Activated CD8-positive, alpha-beta memory T cell treated with anti-CD3 and anti-CD28 coated beads for 24 hours (primary cell): ENCODE measurements at regions not wholly inside any gene's neighbourhood (a gene's known extent, or its start where the extent isn't known, plus 50 kb on each side); places are given as distances from the start of the nearest gene placed in this dataset.

Experiments
- DNase-seq: peaks from one replicate; pipeline ENCODE4 v3.0.0-alpha.2; 2020

DNA sequence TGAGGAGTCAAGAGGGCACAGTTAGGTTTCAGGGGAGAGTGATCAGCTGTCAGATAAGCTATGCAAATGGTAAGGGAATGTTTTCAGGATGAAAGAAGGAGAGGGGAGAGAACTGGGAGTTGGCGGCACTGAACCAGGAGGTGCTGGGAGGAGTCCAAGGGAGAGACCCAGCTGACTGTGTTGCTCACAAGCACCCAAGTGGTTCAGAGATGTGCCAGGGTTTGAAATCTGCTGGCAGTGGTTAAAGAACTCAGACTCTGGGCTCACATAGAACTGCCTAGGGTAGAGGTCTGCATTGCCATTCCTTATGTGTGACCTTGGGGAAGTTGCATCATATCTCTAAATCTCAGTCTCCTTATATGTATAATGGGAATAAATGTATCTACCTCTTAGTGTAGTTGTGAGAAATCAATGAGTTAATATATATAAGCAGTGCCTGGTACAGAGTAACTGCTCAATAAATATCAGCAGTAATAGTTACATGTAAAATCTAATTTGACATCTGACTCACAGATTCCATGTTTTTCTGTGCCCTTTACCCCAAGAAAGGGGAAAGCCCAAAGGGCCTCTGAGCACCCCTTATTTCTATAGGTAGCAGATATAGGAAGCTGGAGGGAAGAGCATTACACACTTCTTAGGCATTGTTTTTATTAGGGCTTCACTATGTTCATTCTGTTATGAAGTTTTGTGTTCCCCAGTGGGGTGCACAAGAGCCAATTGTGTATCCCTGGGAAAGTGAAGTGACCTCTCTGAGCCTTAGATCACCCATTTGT lies 66.9 kb upstream of the SESN3 start:
- DNase-seq = no peak

GRCh38 chr11:95296621-95297025 lies 65.6 kb upstream of the SESN3 start:
- DNase-seq = no peak

DNA sequence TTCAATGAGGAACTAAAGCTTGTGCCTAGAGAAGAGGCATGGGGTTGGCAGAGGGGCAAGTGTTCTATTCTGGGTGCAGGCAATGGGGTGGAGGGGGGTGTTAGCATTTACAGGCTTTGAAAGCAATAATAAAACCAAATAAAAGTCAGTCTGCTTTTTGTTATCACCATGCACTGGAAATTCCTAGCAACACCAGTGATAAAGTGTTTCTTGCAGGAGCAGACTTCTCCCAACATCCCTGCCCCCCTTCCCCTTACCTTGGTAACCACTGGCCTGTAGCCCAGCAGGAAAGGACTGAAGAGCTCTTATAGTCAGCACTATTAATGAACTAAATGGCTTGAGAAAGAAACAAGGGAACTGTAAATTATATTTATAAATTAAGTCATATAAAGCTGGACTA lies 65.2 kb upstream of the SESN3 start:
- DNase-seq = no peak

DNA sequence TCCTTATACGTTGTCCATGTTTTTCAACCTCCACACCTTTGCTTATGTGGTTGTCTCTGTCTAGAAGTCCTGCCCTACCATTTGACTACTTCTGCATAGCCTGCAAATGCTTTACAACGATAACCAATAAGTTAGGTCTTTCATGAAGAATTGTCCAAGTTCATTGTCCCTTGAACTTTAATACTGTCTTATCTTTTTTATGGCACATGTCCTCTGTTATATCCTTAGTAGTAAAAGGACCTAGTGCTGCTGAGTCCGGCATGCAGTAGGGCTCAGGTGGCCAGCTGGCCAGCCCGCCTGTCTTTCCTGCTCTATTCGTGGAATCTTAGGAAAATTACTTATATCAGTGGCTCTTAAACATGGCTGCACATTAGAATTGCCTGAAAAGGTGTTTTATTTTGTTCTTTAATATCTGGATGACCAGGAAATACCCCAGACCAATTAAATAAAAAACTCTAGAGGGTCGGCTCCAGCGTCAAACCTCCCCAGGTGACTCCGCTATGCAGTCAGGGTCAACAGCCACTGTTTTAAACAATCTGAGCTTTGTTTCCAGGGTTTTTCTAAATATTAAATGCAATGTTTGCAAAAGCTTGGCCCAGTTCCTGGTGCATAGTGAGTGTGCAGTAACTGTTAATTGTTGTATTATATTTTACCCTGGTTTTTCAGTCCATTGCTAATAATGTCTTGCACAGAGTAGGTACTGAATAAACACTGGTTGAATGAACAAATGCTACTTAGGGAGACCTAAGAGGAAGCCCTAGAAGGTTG lies 64.6 kb upstream of the SESN3 start:
- DNase-seq = no peak

DNA sequence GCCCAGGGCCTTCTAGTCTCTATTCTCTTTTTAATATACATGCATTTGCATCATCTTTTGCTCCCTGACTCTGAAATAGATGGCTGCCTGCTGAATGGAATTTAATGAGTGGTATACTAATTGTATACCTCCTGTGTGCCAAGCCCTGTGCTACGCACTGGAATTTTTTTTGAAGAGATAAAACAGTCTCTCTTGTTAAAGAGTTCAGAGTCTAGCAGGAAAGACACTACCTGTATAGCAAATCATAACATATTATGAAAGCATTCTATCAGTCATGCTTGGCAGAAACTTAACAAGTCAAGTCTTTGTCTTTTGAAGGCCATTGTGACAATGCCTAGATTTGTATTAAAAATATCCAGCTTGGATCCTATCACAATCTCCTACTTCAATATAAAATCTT lies 63.7 kb upstream of the SESN3 start:
- DNase-seq = no peak

GRCh38 chr11:95293116-95293515 lies 62.1 kb upstream of the SESN3 start:
- no peak for DNase-seq

- no peak for DNase-seq
Observed at GRCh38 chr11:95291946-95292345, 60.9 kb upstream of the SESN3 start.

- no peak for DNase-seq
Observed at GRCh38 chr11:95289378-95290101, 58.5 kb upstream of the SESN3 start.

DNA sequence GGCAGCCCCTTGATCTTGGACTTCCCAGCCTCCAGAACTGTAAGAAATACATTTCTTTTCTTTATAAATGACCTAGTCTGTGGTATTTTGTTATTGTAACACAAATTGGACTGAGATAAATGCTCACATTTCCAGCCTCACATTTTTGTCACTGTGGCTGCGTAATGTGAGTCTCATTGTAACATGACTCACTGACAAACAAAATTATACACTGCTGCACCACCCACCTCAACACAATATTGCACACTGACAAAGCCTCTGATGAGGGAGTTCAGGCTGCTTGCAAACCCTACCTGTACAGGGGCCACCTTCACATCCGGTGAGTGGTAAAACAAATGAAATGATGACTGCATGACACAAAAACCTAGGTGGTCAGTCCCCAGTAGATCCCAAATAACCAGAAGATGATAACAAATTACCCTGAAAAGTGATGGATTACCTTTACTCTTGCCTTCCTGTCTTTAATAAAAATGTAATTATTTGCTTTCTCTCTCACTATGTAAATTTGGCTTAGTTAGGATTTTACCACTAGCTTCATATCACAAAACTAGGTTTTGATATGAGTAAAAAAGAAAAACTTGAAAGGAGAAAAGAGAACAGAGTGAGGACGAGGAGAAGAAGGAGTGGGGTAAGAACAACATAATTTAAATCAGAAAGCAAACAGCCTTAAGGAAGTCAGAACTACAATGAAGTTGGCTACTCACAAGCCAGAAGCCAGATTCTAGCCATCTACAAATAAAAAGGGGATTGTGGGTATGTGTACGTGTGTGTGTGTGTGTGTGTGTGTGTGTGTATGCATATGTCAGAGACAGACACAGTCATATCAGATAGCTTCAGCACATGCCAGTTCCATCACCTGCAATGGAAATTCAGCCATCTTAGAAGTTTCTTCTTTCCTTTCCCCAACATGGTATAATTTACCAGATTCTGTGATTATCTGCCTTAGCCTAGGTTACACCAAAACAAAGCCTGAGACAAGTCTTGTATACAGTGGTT lies 53.4 kb upstream of the SESN3 start:
- DNase-seq = no peak

DNA sequence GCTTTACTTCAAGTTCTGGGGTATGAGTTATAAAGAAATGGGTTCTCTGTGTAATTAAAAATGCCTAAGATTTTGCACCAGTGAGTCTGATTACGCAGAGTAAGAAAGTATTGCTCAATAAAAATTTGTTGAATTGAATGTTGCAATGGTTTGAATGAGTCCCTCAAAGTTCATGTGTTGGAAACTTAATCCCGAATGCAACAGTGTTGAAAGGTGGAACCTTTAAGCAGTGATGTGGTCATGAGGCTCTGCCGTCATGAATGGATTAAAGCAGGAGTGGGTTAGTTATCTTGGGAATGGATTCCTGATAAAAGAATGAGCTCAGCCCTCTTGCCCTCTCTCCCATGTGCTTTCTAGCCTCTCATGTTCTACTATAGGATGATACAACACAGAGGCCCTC lies 52.6 kb upstream of the SESN3 start:
- no peak for DNase-seq

- DNase-seq = no peak
Observed at GRCh38 chr11:95283146-95283545, 52.1 kb upstream of the SESN3 start.

DNA sequence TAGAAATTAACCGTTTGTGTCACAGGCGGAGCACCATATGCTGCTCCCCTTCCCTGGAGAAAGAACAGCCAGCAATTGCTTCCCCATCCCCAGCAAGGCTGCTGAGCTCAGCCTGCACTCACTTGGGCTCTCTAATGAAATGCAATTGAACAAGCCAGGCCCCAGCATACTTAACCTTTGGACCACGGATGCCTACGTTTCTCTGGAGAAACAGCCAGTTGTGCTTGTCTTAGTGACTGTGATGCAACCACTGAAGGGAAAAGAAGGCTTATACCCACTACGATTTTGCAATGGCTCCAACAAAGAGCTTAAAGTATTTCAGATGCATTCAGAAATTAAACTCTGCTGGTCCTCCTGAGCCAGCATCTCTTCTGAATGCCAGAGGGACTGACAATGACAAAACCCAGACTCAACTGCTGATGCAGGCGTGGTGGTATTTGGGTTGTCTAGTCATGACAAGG lies 51.3 kb upstream of the SESN3 start:
- DNase-seq = no peak
